ENCODE measurements at regions not wholly inside any gene's neighbourhood (a gene's known extent, or its start where the extent isn't known, plus 50 kb on each side); places are given as distances from the start of the nearest gene placed in this dataset.

DNA sequence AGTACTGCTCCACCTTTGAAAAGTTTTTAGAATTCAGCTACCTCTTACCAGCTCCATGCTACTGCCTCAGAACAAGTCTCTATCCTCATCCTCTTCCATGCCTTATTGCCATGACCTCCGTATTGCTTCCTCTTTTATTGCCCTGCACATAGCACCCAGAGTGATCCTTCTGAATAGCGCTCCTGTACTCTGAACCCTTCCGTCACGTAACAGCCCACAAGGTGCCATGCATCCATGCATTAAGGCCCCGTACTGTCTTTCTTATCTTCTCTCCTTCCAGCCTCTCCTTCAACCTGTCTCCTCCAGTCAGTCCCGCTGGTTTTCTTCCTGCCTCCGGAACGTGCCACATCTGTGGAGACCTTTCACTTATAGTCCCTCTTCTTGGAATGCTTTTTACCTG is 273.3 kb upstream of the SEMA6A start:
- H3K79me2 ChIP-seq (ENCODE audit: control insufficient read depth, insufficient read depth, low read length) = no peaks in the 10 kb centered on the region
- H3K4me2 ChIP-seq (ENCODE audit: insufficient read depth, low read length) = no peak overlapping the region
- no peak overlapping the region for H3K4me3 ChIP-seq (replicated peaks in 1 of 3; ENCODE audit: insufficient read depth in 1 of 3, low read depth in 1 of 3, low read length in 3 of 3)
- BruUV-seq (replicated peaks) = no TSS peak
- intact Hi-C loops (cut with micrococcal nuclease) (no loop called here), dilution Hi-C loops (cut with MboI; ENCODE audit: extremely low pct_ligation_motif_present, low sequenced_read_pairs) (no loop called here)
- CTCF ChIA-PET = no interaction called here
- H4K20me1 ChIP-seq (replicated peaks; ENCODE audit: control insufficient read depth, extremely low read depth, insufficient read depth, low read length) = no peaks in the 10 kb centered on the region
- H2AFZ ChIP-seq (ENCODE audit: low read depth, low read length) = no peak overlapping the region
- DNase-seq (ENCODE audit: low read depth, low spot score) (no peak), FAIRE-seq (no peak)
- H3K27me3 ChIP-seq (ENCODE audit: control insufficient read depth in 2 of 2, insufficient read depth in 2 of 2, low read length in 2 of 2) = no peaks in the 10 kb centered on the region
- no peaks in the 10 kb centered on the region for H3K36me3 ChIP-seq (ENCODE audit: control insufficient read depth in 2 of 2, extremely low read depth in 1 of 2, insufficient read depth in 2 of 2, low read length in 2 of 2)
- H3K4me1 ChIP-seq (ENCODE audit: control insufficient read depth, extremely low read depth, insufficient read depth, low read length) = no peaks in the 10 kb centered on the region
- TF ChIP-seq, protein P1, sequence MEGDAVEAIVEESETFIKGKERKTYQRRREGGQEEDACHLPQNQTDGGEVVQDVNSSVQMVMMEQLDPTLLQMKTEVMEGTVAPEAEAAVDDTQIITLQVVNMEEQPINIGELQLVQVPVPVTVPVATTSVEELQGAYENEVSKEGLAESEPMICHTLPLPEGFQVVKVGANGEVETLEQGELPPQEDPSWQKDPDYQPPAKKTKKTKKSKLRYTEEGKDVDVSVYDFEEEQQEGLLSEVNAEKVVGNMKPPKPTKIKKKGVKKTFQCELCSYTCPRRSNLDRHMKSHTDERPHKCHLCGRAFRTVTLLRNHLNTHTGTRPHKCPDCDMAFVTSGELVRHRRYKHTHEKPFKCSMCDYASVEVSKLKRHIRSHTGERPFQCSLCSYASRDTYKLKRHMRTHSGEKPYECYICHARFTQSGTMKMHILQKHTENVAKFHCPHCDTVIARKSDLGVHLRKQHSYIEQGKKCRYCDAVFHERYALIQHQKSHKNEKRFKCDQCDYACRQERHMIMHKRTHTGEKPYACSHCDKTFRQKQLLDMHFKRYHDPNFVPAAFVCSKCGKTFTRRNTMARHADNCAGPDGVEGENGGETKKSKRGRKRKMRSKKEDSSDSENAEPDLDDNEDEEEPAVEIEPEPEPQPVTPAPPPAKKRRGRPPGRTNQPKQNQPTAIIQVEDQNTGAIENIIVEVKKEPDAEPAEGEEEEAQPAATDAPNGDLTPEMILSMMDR (IDR thresholded peaks at IDR 0.05; ENCODE audit: extremely low read depth in 1 of 2, insufficient read depth in 1 of 2, low read depth in 1 of 2, low read length in 2 of 2) = no peak
- TF ChIP-seq GATA2 (IDR thresholded peaks at IDR 0.05; ENCODE audit: insufficient read depth, insufficient read length, low read depth, low read length) (no peak), EZH2 (IDR thresholded peaks at IDR 0.05; ENCODE audit: borderline replicate concordance, low read depth, low read length, severe bottlenecking) (no peak), MYC (IDR thresholded peaks at IDR 0.05; ENCODE audit: low read depth, low read length) (no peak), POLR2A (IDR thresholded peaks at IDR 0.05; ENCODE audit: low read depth, low read length) (no peak)
- no peaks in the 10 kb centered on the region for H3K9me1 ChIP-seq (replicated peaks; ENCODE audit: control insufficient read depth, extremely low read depth, insufficient read depth, low read length)
- POLR2A ChIA-PET = no interaction called here
- no peaks in the 10 kb centered on the region for H3K9me3 ChIP-seq (replicated peaks; ENCODE audit: control insufficient read depth, insufficient read depth, low read length)
- H3K9ac ChIP-seq (replicated peaks; ENCODE audit: extremely low read depth, insufficient read depth, low read length) = no peak overlapping the region
- H3K27ac ChIP-seq (ENCODE audit: insufficient read depth, low read depth, low read length) = no peak overlapping the region

DNA sequence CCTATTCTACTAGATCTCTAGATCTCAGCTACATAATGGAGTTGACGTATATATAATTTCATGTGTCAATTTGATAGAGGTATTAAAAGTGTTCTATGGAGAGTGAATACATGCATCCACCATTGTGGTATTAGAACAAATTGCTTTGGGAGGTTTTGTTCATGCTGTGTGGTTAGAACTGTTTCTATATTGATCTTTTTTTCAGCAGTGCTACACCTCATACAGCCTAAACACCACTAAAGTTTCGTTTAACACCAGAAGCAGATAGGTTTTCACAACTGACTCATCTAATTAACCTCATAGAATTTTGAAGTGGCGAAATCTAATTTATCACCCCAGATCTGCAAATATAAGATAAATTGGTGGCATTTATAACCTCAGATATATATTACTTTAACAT is 269.4 kb upstream of the SEMA6A start:
- Histone ChIP-seq H4K20me1 (replicated peaks; ENCODE audit: control insufficient read depth, extremely low read depth, insufficient read depth, low read length) (no peaks in the 10 kb centered on the region), H3K4me3 (replicated peaks in 1 of 3; ENCODE audit: insufficient read depth in 1 of 3, low read depth in 1 of 3, low read length in 3 of 3) (no peak overlapping the region), H3K9me1 (replicated peaks; ENCODE audit: control insufficient read depth, extremely low read depth, insufficient read depth, low read length) (no peaks in the 10 kb centered on the region), H3K27me3 (ENCODE audit: control insufficient read depth in 2 of 2, insufficient read depth in 2 of 2, low read length in 2 of 2) (no peaks in the 10 kb centered on the region), H3K9me3 (replicated peaks; ENCODE audit: control insufficient read depth, insufficient read depth, low read length) (no peaks in the 10 kb centered on the region), H3K27ac (ENCODE audit: insufficient read depth, low read depth, low read length) (no peak overlapping the region), H2AFZ (ENCODE audit: low read depth, low read length) (no peak overlapping the region), H3K4me2 (ENCODE audit: insufficient read depth, low read length) (no peak overlapping the region), H3K79me2 (ENCODE audit: control insufficient read depth, insufficient read depth, low read length) (no peaks in the 10 kb centered on the region), H3K9ac (replicated peaks; ENCODE audit: extremely low read depth, insufficient read depth, low read length) (no peak overlapping the region), H3K36me3 (ENCODE audit: control insufficient read depth in 2 of 2, extremely low read depth in 1 of 2, insufficient read depth in 2 of 2, low read length in 2 of 2) (no peaks in the 10 kb centered on the region), H3K4me1 (ENCODE audit: control insufficient read depth, extremely low read depth, insufficient read depth, low read length) (no peaks in the 10 kb centered on the region)
- BruUV-seq (replicated peaks) = no TSS peak
- ChIA-PET CTCF (no interaction called here), POLR2A (no interaction called here)
- DNase-seq (ENCODE audit: low read depth, low spot score) (no peak), FAIRE-seq (no peak)
- intact Hi-C loops (cut with micrococcal nuclease) = no loop called here
- dilution Hi-C loops (cut with MboI; ENCODE audit: extremely low pct_ligation_motif_present, low sequenced_read_pairs) = no loop called here
- TF ChIP-seq, protein P2, sequence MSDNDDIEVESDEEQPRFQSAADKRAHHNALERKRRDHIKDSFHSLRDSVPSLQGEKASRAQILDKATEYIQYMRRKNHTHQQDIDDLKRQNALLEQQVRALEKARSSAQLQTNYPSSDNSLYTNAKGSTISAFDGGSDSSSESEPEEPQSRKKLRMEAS (IDR thresholded peaks at IDR 0.05; ENCODE audit: insufficient read depth, insufficient read length) = no peak
